22Rv1 (cell line): ENCODE measurements at regions not wholly inside any gene's neighbourhood (a gene's known extent, or its start where the extent isn't known, plus 50 kb on each side); places are given as distances from the start of the nearest gene placed in this dataset.

Experiments
- H3K27ac ChIP-seq: fragments of 450-650 bp; 2 replicates; pipeline ENCODE4 v1.5.1; 2017
- CTCF ChIP-seq: fragments of 450-650 bp; IDR thresholded peaks from 2 replicates; pipeline ENCODE4 v1.5.1; 2017; ENCODE audit warnings: mild to moderate bottlenecking
- ZFX ChIP-seq: fragments of 450-650 bp; IDR thresholded peaks from 2 replicates; pipeline ENCODE4 v1.6.1; 2017; ENCODE audit warnings: antibody characterized with exemption, borderline replicate concordance

- TF ChIP-seq CTCF (no peak), ZFX (no peak)
- no peak overlapping the region for H3K27ac ChIP-seq
These were observed 410.1 kb upstream of the MGAT4C start for GRCh38 chr12:86666316-86666715.

- no peak overlapping the region for H3K27ac ChIP-seq
- TF ChIP-seq CTCF: no peak
- TF ChIP-seq ZFX: no peak
These were observed 407.5 kb upstream of the MGAT4C start for GRCh38 chr12:86663716-86664115.

- no peak overlapping the region for H3K27ac ChIP-seq
- TF ChIP-seq ZFX (no peak), CTCF (no peak)
These were observed 407.0 kb upstream of the MGAT4C start for GRCh38 chr12:86663173-86663572.

GRCh38 chr12:86662464-86662863 is 406.3 kb upstream of the MGAT4C start:
- TF ChIP-seq ZFX (no peak), CTCF (no peak)
- no peak overlapping the region for H3K27ac ChIP-seq

- H3K27ac ChIP-seq: no peak overlapping the region
- TF ChIP-seq ZFX (no peak), CTCF (no peak)
These were observed 404.4 kb upstream of the MGAT4C start for GRCh38 chr12:86660488-86661147.

- TF ChIP-seq ZFX (no peak), CTCF (no peak)
- no peak overlapping the region for H3K27ac ChIP-seq
These were observed 403.8 kb upstream of the MGAT4C start for GRCh38 chr12:86659985-86660384.

- TF ChIP-seq CTCF (no peak), ZFX (no peak)
- no peak overlapping the region for H3K27ac ChIP-seq
These were observed 402.1 kb upstream of the MGAT4C start for GRCh38 chr12:86658303-86658702.
